ENCODE measurements at regions not wholly inside any gene's neighbourhood (a gene's known extent, or its start where the extent isn't known, plus 50 kb on each side); places are given as distances from the start of the nearest gene placed in this dataset.

- Histone ChIP-seq H2AFZ (ENCODE audit: low read depth, low read length, severe bottlenecking) (no peak overlapping the region), H3K36me3 (ENCODE audit: low read length) (no peaks in the 10 kb centered on the region), H3K4me2 (ENCODE audit: low read depth, low read length, poor library complexity, severe bottlenecking) (no peak overlapping the region), H4K20me1 (ENCODE audit: low read depth, low read length) (no peaks in the 10 kb centered on the region), H3K9me2 (replicated peaks; ENCODE audit: insufficient read depth, low read length) (no peaks in the 10 kb centered on the region), H3F3A (ENCODE audit: insufficient read depth) (no peaks in the 10 kb centered on the region), H3K27me3 (ENCODE audit: low read length) (no peaks in the 10 kb centered on the region), H3K4me3 (ENCODE audit: insufficient read depth, low read length, poor library complexity, severe bottlenecking) (no peak overlapping the region), H3K9me3 (ENCODE audit: insufficient read depth, low read length) (no peaks in the 10 kb centered on the region), H3K9ac (ENCODE audit: low read length) (no peak overlapping the region), H3K27ac (ENCODE audit: low read depth, low read length) (no peak overlapping the region), H3K79me2 (ENCODE audit: insufficient read depth, low read length) (no peaks in the 10 kb centered on the region)
- TF ChIP-seq, protein P1, sequence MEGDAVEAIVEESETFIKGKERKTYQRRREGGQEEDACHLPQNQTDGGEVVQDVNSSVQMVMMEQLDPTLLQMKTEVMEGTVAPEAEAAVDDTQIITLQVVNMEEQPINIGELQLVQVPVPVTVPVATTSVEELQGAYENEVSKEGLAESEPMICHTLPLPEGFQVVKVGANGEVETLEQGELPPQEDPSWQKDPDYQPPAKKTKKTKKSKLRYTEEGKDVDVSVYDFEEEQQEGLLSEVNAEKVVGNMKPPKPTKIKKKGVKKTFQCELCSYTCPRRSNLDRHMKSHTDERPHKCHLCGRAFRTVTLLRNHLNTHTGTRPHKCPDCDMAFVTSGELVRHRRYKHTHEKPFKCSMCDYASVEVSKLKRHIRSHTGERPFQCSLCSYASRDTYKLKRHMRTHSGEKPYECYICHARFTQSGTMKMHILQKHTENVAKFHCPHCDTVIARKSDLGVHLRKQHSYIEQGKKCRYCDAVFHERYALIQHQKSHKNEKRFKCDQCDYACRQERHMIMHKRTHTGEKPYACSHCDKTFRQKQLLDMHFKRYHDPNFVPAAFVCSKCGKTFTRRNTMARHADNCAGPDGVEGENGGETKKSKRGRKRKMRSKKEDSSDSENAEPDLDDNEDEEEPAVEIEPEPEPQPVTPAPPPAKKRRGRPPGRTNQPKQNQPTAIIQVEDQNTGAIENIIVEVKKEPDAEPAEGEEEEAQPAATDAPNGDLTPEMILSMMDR (IDR thresholded peaks at IDR 0.05; ENCODE audit: insufficient read depth, low read length, poor library complexity, severe bottlenecking) = no peak
- no peak for TF ChIP-seq EZH2phosphoT487 (conservative IDR thresholded peaks at IDR 0.05; ENCODE audit: low read length)
These were observed 983.1 kb upstream of the PABPC4L start for GRCh38 chr4:135184715-135185114.

GRCh38 chr4:135177321-135177720 lies 975.7 kb upstream of the PABPC4L start:
- no peak overlapping the region for H3K9ac ChIP-seq (ENCODE audit: low read length)
- H3K9me2 ChIP-seq (replicated peaks; ENCODE audit: insufficient read depth, low read length) = no peaks in the 10 kb centered on the region
- no peak overlapping the region for H3K27ac ChIP-seq (ENCODE audit: low read depth, low read length)
- no peak overlapping the region for H3K4me2 ChIP-seq (ENCODE audit: low read depth, low read length, poor library complexity, severe bottlenecking)
- TF ChIP-seq, protein P1 (IDR thresholded peaks at IDR 0.05; ENCODE audit: insufficient read depth, low read length, poor library complexity, severe bottlenecking) = no peak
- TF ChIP-seq EZH2phosphoT487 (conservative IDR thresholded peaks at IDR 0.05; ENCODE audit: low read length) = no peak
- H3K36me3 ChIP-seq (ENCODE audit: low read length) = no peaks in the 10 kb centered on the region
- H3F3A ChIP-seq (ENCODE audit: insufficient read depth) = no peaks in the 10 kb centered on the region
- no peak overlapping the region for H2AFZ ChIP-seq (ENCODE audit: low read depth, low read length, severe bottlenecking)
- H3K9me3 ChIP-seq (ENCODE audit: insufficient read depth, low read length) = no peaks in the 10 kb centered on the region
- no peaks in the 10 kb centered on the region for H3K79me2 ChIP-seq (ENCODE audit: insufficient read depth, low read length)
- H4K20me1 ChIP-seq (ENCODE audit: low read depth, low read length) = no peaks in the 10 kb centered on the region
- H3K4me3 ChIP-seq (ENCODE audit: insufficient read depth, low read length, poor library complexity, severe bottlenecking) = no peak overlapping the region
- H3K27me3 ChIP-seq (ENCODE audit: low read length) = no peaks in the 10 kb centered on the region

DNA sequence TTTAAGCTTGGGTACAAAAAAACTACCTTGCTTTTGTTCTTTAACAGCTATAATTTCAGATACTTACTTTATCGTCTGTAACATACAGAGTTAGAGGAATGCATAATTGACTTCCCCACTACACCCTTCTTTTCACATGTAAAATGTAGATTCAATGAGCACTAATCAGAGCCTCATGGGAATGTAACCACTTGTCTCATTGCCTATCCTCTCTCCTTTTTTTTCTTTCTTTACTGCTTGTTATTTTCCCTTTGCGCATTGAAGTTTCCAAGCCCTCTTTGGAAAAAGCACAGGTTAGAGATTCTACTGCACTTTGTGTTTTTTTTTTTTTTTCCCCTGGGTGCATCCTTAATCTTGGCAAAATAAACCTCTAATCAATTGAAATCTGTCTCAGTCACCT lies 965.1 kb upstream of the PABPC4L start:
- Histone ChIP-seq H3K9ac (ENCODE audit: low read length) (no peak overlapping the region), H2AFZ (ENCODE audit: low read depth, low read length, severe bottlenecking) (no peak overlapping the region)
- no peak for TF ChIP-seq EZH2phosphoT487 (conservative IDR thresholded peaks at IDR 0.05; ENCODE audit: low read length)

DNA sequence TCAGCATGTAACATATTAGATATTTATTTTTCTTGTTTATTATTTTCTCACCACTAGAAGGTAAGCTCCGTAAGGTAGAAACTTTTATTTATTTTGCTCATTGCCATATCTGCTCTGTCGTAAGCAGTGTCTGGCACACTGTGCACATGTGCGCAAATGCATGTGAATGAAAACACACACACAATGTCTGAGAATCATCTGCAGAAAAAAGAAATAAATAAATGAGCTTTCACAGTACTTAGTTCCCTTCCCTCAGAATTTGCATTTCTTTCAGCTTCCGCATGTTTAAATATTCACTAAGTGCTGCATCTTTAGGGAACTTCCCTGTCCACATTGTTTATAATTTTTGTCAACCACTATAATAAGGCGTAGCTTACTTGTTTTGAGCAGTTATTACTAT lies 963.0 kb upstream of the PABPC4L start:
- H3K27ac ChIP-seq (ENCODE audit: low read depth, low read length) = no peak overlapping the region
- no peak overlapping the region for H2AFZ ChIP-seq (ENCODE audit: low read depth, low read length, severe bottlenecking)
- H3K9ac ChIP-seq (ENCODE audit: low read length) = no peak overlapping the region
- H3K9me2 ChIP-seq (replicated peaks; ENCODE audit: insufficient read depth, low read length) = no peaks in the 10 kb centered on the region
- no peaks in the 10 kb centered on the region for H3F3A ChIP-seq (ENCODE audit: insufficient read depth)
- H3K9me3 ChIP-seq (ENCODE audit: insufficient read depth, low read length) = no peaks in the 10 kb centered on the region
- no peaks in the 10 kb centered on the region for H3K79me2 ChIP-seq (ENCODE audit: insufficient read depth, low read length)
- no peak overlapping the region for H3K4me3 ChIP-seq (ENCODE audit: insufficient read depth, low read length, poor library complexity, severe bottlenecking)
- no peak for TF ChIP-seq EZH2phosphoT487 (conservative IDR thresholded peaks at IDR 0.05; ENCODE audit: low read length)
- TF ChIP-seq, protein P1 (IDR thresholded peaks at IDR 0.05; ENCODE audit: insufficient read depth, low read length, poor library complexity, severe bottlenecking) = no peak
- H3K4me2 ChIP-seq (ENCODE audit: low read depth, low read length, poor library complexity, severe bottlenecking) = no peak overlapping the region
- no peaks in the 10 kb centered on the region for H4K20me1 ChIP-seq (ENCODE audit: low read depth, low read length)
- H3K27me3 ChIP-seq (ENCODE audit: low read length) = no peaks in the 10 kb centered on the region
- H3K36me3 ChIP-seq (ENCODE audit: low read length) = no peaks in the 10 kb centered on the region

More for the DNA sequence above, 965.1 kb upstream of the PABPC4L start:
- Histone ChIP-seq H3K36me3 (ENCODE audit: low read length) (no peaks in the 10 kb centered on the region), H3K27me3 (ENCODE audit: low read length) (no peaks in the 10 kb centered on the region), H3F3A (ENCODE audit: insufficient read depth) (no peaks in the 10 kb centered on the region), H3K4me3 (ENCODE audit: insufficient read depth, low read length, poor library complexity, severe bottlenecking) (no peak overlapping the region), H4K20me1 (ENCODE audit: low read depth, low read length) (no peaks in the 10 kb centered on the region), H3K4me2 (ENCODE audit: low read depth, low read length, poor library complexity, severe bottlenecking) (no peak overlapping the region), H3K79me2 (ENCODE audit: insufficient read depth, low read length) (no peaks in the 10 kb centered on the region), H3K9me2 (replicated peaks; ENCODE audit: insufficient read depth, low read length) (no peaks in the 10 kb centered on the region), H3K9me3 (ENCODE audit: insufficient read depth, low read length) (no peaks in the 10 kb centered on the region), H3K27ac (ENCODE audit: low read depth, low read length) (no peak overlapping the region)

Measured in SU-DHL-6 (cell line).